HUES48 (cell line): ENCODE measurements at regions not wholly inside any gene's neighbourhood (a gene's known extent, or its start where the extent isn't known, plus 50 kb on each side); places are given as distances from the start of the nearest gene placed in this dataset.

Experiments
- H3K27ac ChIP-seq: one replicate; pipeline ENCODE4 v1.7.0; 2013; ENCODE audit warnings: low read depth, low read length, inconsistent platforms
- H3K27me3 ChIP-seq: 2 replicates; pipeline ENCODE4 v1.6.1; 2013; ENCODE audit warnings: mild to moderate bottlenecking, low read length; ENCODE audit not compliant: control insufficient read depth, insufficient read depth
- H3K36me3 ChIP-seq: 2 replicates; pipeline ENCODE4 v1.6.1; 2013; ENCODE audit warnings: low read length; ENCODE audit not compliant: control insufficient read depth, insufficient read depth
- H3K4me1 ChIP-seq: 2 replicates; pipeline ENCODE4 v1.6.1; 2013; ENCODE audit warnings: mild to moderate bottlenecking, low read length; ENCODE audit not compliant: control insufficient read depth, insufficient read depth
- H3K4me3 ChIP-seq: 2 replicates; pipeline ENCODE4 v1.5.1; 2013; ENCODE audit warnings: mild to moderate bottlenecking, low read depth, low read length
- H3K9ac ChIP-seq: 2 replicates; pipeline ENCODE4 v1.6.1; 2013; ENCODE audit warnings: mild to moderate bottlenecking, low read depth, low read length, moderate library complexity
- H3K9me3 ChIP-seq: 2 replicates; pipeline ENCODE4 v1.6.1; 2013; ENCODE audit warnings: low read length; ENCODE audit not compliant: control insufficient read depth, insufficient read depth

DNA sequence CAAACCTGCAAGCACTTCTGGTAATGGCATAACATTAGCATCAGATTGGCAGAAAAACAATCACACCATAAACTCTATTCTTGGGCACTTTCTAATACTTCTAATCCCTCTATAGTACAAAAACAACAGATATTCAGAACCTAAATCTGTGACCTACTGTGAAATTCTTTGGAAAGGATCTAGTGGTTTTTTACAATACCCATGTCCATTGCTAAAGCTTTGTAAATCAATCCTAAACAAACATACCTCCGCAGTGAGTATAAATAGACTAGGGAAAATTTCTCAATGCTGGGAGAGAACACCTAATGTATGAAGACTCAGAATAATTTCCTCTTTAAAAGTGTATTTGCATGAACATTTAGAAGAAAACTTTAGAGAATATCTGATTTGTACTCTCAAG is 1098.5 kb upstream of the DDX18 start:
- Histone ChIP-seq H3K4me1 (no peaks in the 10 kb centered on the region), H3K36me3 (no peaks in the 10 kb centered on the region), H3K27me3 (no peaks in the 10 kb centered on the region), H3K9ac (no peak overlapping the region), H3K9me3 (no peaks in the 10 kb centered on the region), H3K27ac (no peak overlapping the region), H3K4me3 (no peak overlapping the region)

DNA sequence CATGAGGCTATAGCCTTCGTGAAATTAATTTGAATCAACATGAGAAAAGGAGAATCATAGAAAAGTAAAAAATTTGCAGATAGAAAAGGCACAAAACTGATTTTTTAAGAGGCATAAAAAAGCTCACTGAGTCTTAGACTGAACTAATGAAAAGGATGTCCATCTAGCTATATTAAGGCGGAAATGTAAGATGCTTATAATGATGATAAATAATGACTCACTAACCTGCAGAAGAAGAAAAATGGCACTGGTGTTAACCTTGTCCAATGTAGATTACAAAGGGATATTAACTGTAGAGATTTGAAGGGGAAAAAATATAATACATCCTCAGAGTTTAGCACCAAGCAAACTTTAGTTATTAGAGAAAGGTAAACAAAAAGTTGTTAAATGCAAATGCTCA is 1098.0 kb upstream of the DDX18 start:
- H3K36me3 ChIP-seq = no peaks in the 10 kb centered on the region
- H3K4me1 ChIP-seq = no peaks in the 10 kb centered on the region
- H3K9ac ChIP-seq = no peak overlapping the region
- no peak overlapping the region for H3K27ac ChIP-seq
- H3K4me3 ChIP-seq = no peak overlapping the region
- H3K27me3 ChIP-seq = no peaks in the 10 kb centered on the region
- H3K9me3 ChIP-seq = no peaks in the 10 kb centered on the region

DNA sequence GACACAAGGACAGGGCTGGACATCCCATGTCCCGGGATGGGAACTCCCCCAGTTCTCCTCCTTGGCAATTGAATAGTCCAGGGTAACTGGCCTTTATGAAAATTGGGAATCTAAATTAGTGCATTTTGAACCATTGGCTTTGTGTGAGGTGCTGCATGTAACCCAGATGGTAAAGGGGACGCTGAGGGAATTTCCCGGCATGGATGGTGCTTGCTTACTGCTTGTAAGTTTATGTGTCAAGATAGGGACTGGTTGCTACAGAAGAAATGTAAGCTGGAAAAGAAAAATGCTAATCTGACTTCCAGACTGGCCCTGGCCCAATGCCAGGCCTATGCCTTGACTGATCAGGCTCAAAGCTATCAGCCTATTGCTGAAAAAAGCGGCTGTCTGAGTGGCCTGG is 1096.7 kb upstream of the DDX18 start:
- Histone ChIP-seq H3K27ac (no peak overlapping the region), H3K9ac (no peak overlapping the region), H3K36me3 (no peaks in the 10 kb centered on the region), H3K27me3 (no peaks in the 10 kb centered on the region), H3K4me1 (no peaks in the 10 kb centered on the region), H3K9me3 (peaks cover 4% of the 10 kb centered on the region; the same call in 1 of the 2 replicates), H3K4me3 (no peak overlapping the region)

DNA sequence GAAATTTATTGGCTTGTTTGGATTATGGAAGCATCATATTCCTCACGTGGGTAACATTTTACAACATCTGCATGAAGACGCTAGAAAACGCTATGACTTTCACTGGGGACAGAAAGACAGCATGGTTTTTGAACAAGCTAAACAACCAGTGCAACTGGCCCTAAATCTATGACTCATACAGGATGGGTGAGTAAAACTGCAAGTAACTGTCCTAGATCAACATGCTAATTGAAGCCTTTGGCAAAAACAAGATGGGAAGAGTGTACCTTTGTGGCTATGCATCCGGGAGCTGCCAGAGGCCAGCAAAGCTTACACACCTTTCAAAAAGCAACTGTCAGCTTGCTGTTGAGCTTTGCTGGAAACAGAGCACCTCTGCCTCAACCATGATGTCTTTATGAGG is 1096.0 kb upstream of the DDX18 start:
- Histone ChIP-seq H3K27me3 (no peaks in the 10 kb centered on the region), H3K9ac (no peak overlapping the region), H3K4me3 (no peak overlapping the region), H3K36me3 (no peaks in the 10 kb centered on the region), H3K4me1 (no peaks in the 10 kb centered on the region), H3K27ac (no peak overlapping the region), H3K9me3 (peaks cover 8% of the 10 kb centered on the region; the same call in 1 of the 2 replicates)

DNA sequence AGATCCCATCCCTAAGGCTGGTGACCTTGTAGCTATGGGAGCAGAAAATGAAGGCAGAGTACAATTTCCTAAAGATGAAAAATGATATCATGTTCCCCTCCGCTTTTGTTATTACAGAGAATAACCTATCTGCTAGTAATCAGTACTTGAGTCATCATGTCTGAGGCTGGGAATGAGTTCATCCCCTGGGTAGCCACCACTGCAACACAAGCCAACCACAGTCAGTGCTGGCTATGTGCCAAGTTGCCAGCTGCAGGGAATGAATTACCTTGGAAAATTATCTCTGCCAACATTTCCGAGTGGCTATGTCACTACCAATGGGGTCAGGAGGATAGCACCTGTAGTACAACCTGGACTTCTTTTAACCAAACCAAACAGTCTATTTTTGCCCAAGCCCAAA is 1094.7 kb upstream of the DDX18 start:
- H3K4me1 ChIP-seq = no peaks in the 10 kb centered on the region
- H3K4me3 ChIP-seq = no peak overlapping the region
- H3K9ac ChIP-seq = no peak overlapping the region
- H3K27ac ChIP-seq = no peak overlapping the region
- H3K9me3 ChIP-seq = peaks cover 8% of the 10 kb centered on the region; the same call in 1 of the 2 replicates
- no peaks in the 10 kb centered on the region for H3K36me3 ChIP-seq
- H3K27me3 ChIP-seq = no peaks in the 10 kb centered on the region

DNA sequence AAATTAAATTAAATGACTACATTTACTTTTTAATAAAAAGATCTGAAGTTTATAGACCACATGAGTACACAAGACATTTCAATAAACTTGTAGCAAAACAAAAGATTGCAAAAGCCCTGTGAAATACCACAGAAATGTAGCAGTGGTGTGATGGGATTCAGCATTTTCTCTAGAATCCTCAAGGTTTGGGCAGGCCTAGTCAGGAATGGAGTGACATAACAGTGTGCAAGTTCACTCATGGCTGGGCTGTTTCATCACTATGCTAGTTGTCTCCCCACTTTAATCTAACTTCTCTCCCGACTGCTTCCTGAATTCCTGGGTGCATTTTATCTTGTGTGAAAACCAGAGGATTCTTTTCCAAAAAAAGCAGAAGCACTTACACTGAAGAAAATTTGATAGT is 1089.9 kb upstream of the DDX18 start:
- no peaks in the 10 kb centered on the region for H3K36me3 ChIP-seq
- H3K27ac ChIP-seq = no peak overlapping the region
- no peaks in the 10 kb centered on the region for H3K27me3 ChIP-seq
- no peak overlapping the region for H3K4me3 ChIP-seq
- no peaks in the 10 kb centered on the region for H3K4me1 ChIP-seq
- peaks cover 8% of the 10 kb centered on the region; the same call in 1 of the 2 replicates for H3K9me3 ChIP-seq
- no peak overlapping the region for H3K9ac ChIP-seq

DNA sequence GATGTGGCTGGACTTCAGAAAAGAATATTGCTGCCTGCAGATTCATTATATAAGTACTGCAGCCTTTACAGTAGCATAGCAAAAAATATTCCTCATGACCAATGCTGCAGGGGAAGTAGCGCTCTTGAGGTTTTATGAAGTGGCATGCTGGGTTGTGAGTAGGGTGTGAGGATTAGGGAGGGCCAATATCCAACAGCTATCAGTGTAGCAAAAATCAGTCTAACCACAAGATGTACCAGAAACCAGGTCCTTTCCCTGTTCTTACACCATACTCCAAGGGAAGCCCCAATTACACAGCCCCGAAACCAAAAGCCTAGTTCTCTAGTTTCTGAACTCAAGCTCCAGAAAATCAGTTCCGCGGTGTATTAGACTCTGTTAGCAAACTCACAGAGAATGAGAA is 1082.2 kb upstream of the DDX18 start:
- H3K36me3 ChIP-seq = no peaks in the 10 kb centered on the region
- H3K4me3 ChIP-seq = no peak overlapping the region
- no peaks in the 10 kb centered on the region for H3K4me1 ChIP-seq
- H3K27ac ChIP-seq = no peak overlapping the region
- no peaks in the 10 kb centered on the region for H3K27me3 ChIP-seq
- H3K9me3 ChIP-seq = no peaks in the 10 kb centered on the region
- H3K9ac ChIP-seq = no peak overlapping the region

DNA sequence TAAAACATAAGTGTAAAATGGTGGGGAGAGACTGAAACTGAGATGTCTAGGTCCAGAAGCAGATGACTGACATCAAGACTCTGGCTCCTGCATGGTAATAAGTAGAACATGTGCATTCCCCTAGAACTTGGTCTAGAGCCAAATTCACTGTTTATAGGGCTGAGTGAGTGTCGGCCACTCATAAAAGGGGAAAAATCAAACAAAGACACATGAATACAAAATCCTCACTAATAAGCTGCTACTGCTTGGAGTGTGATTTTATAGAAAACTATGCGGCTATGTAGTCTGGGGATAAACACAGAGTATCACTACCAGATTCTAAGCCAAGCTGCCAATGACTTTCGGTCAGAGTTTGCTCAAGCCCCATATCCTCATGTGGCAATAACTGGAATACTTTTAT is 1080.8 kb upstream of the DDX18 start:
- H3K9ac ChIP-seq = no peak overlapping the region
- no peak overlapping the region for H3K4me3 ChIP-seq
- H3K27ac ChIP-seq = no peak overlapping the region
- no peaks in the 10 kb centered on the region for H3K27me3 ChIP-seq
- no peaks in the 10 kb centered on the region for H3K36me3 ChIP-seq
- H3K9me3 ChIP-seq = no peaks in the 10 kb centered on the region
- H3K4me1 ChIP-seq = no peaks in the 10 kb centered on the region

DNA sequence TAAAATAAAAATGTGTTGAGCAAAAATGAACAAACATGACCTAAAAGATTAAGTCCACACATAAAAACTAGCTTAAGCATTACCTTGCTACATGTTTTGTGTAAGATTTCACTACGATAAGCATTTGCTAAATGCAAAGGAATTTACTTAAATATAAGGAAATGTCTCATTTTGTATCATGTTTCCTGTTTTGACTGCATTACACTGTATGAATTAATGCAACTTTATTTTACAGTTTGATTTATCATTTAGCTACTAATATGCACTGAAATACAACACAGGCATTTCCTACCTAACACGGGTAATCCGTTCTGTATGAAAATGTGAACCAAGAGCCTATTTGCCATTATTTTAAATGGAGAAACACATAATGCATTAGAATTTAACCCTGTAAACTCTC is 1076.5 kb upstream of the DDX18 start:
- H3K27me3 ChIP-seq = no peaks in the 10 kb centered on the region
- no peaks in the 10 kb centered on the region for H3K4me1 ChIP-seq
- H3K9ac ChIP-seq = no peak overlapping the region
- H3K9me3 ChIP-seq = no peaks in the 10 kb centered on the region
- H3K4me3 ChIP-seq = no peak overlapping the region
- no peak overlapping the region for H3K27ac ChIP-seq
- no peaks in the 10 kb centered on the region for H3K36me3 ChIP-seq

DNA sequence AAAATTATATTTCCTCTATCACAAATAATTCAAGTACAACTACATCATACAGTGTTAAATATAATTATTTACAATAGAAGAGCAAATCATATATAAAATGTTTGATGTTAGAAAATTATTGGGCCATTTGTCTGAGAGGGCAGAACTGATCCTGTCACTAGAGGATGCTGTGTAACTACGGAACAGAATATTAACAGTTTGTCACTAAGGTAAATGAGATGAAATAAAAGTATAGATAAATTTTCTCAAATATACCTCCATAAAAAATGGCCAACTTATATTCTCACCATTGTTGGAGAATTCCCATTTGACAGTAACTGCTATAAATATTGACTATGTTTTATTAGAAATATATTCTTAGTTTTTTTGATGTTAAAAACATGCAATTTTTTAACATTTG is 1067.4 kb upstream of the DDX18 start:
- H3K27ac ChIP-seq = no peak overlapping the region
- no peaks in the 10 kb centered on the region for H3K4me1 ChIP-seq
- H3K36me3 ChIP-seq = no peaks in the 10 kb centered on the region
- H3K9ac ChIP-seq = no peak overlapping the region
- no peaks in the 10 kb centered on the region for H3K9me3 ChIP-seq
- no peak overlapping the region for H3K4me3 ChIP-seq
- no peaks in the 10 kb centered on the region for H3K27me3 ChIP-seq

DNA sequence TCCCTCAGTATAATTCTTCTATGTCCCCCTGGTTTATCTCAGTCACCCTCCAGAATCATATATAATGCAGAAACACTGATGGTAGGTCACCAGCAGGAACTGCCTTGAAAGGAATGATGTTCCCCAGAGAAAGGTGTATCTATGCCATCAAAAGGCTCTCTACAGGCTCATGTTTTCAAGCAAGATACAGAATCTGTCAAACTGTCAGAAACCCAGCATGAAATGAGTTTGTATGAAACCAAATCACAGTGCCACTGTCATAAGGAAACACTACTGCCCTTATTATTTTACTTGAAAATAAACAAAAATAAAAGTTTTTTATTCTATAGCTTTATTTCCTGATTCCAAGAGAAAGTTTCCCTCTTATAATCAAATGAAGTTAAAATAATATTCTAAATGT is 1064.5 kb upstream of the DDX18 start:
- Histone ChIP-seq H3K9me3 (no peaks in the 10 kb centered on the region), H3K27ac (no peak overlapping the region), H3K27me3 (no peaks in the 10 kb centered on the region), H3K4me3 (no peak overlapping the region), H3K4me1 (peaks cover 12% of the 10 kb centered on the region), H3K9ac (no peak overlapping the region), H3K36me3 (no peaks in the 10 kb centered on the region)
